GM19023 (cell line): ENCODE measurements at regions not wholly inside any gene's neighbourhood (a gene's known extent, or its start where the extent isn't known, plus 50 kb on each side); places are given as distances from the start of the nearest gene placed in this dataset.

Experiments used
- ATAC-seq: cut with Tn5 transposase; IDR thresholded peaks from one replicate; pipeline ENCODE4 v1.9.1; 2021; ENCODE audit warnings: mild to moderate bottlenecking, moderate library complexity; ENCODE audit not compliant: unreplicated experiment

DNA sequence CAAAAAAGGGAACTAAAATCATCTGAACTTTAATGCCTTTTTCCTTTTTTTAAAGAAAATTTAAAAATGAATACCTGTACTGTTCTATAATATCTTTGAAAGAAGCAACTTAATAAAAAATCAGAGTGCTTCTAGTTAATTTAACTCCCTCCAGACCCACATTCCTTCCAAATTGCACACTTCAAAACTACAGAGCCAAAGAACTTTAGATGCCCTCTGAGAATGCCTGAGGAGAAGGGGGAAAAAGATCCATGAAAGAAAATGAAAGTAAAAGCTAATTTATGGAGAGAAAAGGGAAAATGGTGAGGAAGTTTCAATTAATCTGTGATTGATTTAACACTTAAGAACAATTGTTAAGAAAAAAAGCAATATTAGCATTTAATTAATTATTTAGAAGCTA lies 1141.6 kb downstream of the IGSF11 start:
- ATAC-seq: no peak

DNA sequence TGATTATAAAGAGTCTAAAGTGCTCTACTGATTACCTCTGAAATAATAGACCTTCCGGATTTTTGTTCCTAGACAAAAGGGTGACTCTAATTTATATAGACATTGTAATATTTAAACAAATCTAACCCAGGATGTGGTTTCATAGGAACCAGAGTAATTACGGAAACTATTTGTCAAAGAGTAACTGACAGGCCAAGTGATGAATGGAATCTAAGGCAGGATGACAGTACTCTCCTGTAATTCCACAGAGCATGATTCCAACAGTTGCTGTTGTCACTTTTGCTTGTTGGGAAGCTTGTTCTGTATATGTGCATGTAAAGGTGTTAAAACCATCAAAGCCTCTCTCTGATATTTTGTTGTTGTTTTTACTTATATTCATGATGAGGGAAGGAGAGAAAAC lies 1141.0 kb downstream of the IGSF11 start:
- no peak for ATAC-seq

DNA sequence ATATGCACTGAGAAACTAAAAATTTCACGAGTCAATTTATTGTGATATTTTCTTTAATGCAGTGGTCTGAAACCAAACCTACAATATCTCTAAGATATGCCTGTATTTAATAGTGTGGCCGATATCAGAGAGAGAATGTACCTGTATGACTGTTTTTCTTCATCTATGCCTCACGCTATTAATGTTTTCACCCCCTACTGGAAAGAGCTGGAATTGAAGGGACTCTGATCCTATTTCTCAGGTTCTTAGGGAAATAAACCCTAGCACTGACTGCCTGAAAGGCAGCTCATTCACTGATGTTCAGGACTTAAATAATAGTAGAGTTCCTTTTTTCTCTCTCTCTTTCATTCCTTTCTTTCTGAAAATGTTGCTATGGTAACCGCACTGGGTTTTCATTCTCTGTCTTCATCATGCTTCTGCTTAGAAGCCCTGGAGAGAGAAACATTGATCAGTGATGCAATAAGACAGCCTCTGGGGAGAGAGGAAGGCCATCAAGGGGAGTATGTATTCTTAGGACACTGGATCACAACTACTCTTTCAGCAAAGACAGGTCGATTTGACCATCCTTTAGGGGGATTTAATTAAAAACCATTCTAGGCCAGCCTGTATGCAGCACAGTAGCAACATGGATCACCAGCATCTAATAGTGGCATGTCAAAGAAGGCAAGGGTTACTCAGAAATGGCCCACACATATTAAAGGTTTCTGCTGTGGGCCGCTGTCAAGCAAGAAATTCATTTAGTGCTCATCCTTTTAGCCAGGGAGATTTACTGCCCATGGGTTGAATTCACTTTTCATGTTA lies 1135.7 kb downstream of the IGSF11 start:
- no peak for ATAC-seq

DNA sequence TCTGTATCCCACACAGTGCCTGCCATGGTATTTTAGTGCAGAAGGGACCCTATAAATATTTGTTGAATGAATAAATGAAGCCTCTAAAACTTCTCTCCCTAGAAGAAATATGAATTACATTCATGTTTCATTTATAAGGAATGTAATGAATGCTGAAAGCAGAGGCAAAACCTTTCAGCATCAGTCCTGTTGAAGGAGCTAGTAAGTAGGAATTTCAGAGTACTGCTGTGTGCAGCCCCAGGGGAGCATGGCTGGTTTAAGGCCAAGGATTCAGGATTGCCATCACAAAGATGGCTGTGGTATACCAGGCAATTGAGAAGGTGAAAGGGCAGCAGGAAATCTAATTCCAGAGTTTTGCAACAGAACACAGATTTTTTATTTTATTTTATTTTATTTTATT lies 1131.4 kb downstream of the IGSF11 start:
- ATAC-seq: no peak

DNA sequence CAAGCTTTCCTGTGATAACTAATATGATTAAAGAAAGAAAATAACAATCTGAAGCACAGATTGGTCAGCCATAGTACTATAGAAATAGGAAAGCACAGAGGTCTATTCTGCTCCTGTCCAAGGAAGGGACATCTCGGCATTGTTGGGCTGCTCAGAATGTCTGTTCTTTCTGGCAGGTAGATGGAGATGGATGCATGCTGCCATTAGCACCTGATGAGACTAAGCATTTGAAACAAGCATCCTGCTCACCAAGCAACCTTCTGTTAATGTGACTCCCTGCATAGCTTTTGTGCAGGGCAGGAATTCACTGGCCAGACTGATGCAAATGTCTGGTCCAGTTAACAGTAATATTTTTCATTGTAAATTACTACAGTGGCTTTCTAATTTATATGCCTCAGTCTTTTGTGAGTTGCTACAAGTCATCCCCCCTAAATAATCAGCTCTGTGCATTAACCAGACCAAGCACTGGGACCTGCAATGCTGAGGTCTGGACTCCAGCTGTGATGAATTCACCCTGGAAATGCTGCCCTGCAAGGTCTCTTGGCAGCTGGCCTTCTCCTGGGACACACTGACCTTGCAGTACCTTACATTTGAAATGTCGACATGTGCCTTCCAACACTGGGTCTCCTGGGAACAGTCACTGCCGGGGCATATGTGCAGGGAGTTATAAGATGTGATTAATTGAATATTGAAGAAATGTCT lies 1123.7 kb downstream of the IGSF11 start:
- no peak for ATAC-seq

DNA sequence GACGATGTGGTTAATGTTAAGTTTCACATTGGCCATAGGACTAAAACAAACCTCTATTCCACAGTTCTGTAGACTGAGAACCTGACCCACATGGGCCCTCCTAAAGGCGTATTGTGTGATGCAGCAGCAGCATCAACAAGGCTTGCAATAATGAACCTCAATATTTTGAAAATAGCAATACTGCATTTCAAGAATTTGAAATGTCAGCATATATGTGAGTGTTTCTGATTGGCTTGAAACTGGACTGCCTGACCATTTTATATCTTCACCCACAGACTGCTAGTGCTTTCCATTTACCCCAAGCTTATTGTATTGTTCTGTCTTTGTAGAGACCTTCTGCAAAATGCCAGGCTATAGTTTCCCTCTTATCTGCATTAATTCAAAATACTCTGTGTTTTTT lies 1122.3 kb downstream of the IGSF11 start:
- ATAC-seq: no peak

DNA sequence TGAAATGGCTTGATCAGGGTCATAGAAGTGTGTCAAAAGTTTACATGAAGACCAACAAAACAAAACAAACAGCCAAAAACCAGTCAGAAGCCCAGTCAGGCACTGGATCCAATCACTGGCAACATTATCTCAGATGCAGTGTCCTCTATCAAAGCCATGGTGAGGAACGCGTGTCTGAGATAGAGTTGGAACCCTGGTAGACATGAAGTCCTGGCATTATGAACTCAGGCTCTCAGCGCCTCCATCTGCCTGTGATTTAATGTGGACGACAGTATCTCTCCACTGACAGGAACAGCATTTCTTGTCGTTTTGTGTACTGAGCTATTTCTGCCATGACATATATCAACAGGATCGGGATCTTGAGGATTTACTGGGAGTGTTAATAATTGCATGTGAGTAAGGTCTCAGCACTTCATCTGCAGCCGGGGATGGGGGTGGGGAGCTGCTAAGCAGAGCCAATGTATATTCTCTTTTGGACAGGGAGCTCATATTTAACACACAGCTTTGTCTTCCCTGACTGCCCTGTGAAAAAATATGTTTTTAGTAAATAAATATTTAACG lies 1120.0 kb downstream of the IGSF11 start:
- no peak for ATAC-seq

DNA sequence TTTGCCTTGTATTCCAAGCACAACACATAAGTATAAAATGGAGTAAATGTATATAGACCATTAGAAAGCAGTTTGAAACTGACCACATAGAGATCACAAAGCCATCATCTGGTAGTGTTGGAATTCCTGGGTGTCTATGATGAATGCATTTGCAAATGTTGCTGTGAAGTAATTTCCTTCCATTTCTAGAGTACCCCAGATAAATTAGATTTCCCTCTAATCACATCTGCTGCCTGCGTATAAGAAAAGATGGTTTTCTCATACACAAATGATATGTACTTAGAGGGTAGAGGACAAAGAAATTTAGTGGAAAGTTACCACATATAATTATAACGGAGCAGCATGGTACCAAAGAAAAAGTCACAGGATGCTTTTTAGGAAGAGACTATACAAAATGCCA lies 1117.8 kb downstream of the IGSF11 start:
- no peak for ATAC-seq

DNA sequence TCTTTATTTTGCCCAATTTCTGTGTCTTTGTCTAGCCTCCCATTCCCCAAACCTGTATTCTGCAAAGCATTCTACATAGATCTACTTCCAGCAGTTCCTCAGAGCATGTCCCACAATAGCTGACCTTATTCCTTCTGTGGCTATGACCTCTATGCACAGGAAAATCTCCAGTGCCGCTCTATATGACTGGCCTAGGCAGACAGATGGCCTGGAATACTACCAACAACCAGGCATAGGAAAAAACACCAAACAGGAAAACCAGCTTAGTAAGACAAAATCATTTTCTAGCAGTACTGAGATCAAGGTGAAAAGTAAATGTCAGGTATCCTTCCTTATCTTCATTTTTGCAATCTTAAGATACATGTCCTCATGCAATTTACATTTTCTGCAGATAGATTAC lies 1115.0 kb downstream of the IGSF11 start:
- no peak for ATAC-seq

DNA sequence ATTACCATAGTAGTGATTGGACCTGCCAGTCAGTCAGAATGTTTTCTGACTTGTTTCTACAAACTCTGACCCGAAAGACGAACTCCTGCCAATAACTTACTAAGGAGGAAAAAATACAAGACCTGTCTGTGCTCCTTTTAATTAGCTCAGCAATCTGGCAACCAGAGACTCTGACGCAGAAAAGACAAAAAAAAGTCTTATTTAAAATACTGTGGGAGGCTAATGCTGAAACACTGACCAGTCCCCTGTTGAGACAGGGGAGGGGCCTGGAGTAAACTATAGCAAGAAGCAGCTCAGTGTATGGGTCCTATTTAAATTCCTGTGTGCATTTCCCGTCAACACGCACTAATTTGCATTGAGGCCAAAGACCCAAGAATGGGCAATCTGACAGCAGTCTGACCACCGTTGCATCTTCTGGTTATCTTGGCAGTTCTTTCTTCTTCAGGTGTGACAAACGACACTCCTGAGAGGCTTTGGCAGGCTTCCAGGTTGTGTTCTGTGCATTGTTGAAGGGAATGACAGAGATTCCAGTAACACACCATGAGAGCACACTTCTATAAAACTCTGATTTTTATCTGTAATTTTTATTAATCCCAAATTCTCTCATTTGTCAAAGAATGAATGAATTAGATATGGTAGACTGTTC lies 1114.3 kb downstream of the IGSF11 start:
- ATAC-seq: no peak

DNA sequence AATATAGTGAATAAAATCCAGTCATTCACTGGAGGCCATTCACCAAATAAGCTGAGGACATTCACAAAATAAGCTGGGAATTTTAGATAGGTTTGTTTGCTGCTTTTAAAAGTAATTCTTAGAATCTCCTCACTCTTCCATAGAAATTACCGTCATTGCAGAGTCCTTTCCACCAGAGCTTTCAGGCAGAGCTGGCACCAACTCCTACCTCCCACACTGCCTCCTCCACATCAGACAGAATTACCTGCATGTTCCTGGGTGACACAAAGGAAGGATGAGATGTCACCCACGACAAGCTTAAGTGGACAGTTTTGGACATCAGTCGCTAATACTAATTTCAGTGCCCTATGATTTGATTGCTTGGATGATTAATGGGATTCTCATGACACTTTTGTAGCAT lies 1113.2 kb downstream of the IGSF11 start:
- no peak for ATAC-seq

DNA sequence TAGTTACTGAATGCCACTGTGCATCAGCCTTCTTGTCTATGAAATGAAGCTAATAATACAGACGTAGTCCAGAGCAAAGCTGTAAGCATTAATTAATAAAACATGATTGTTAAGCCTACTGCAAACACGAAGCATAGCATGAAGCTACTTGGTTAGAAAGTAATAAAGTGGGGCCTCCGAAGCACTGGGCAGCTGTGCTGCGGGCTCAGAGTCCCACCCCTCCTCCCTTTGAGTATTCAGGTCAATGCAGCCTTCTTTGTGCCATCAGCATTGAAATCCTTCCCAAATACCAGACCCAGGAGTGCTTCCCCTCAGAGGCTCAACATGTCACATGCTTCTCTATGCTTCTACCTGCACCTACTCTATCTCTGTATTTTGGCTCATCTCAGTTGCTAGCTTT lies 1112.6 kb downstream of the IGSF11 start:
- ATAC-seq: no peak

DNA sequence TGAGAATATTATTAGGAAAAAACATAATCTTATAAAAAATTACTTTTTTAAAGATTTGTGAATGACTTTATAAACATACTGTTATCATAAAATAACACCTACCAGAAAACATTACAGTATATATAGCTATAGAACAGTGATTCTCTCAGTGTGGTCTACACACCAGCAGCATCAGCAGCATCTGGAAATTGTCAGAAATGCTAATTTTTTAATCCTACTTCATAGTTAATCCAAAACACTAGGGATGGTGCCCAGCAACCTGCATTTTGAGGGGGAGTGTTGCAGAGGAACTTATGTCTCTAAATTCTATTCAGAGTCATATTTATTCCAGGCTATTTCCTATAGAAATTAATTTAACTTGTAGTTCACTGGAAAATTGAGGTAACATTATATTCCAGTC lies 1107.8 kb downstream of the IGSF11 start:
- ATAC-seq: no peak

DNA sequence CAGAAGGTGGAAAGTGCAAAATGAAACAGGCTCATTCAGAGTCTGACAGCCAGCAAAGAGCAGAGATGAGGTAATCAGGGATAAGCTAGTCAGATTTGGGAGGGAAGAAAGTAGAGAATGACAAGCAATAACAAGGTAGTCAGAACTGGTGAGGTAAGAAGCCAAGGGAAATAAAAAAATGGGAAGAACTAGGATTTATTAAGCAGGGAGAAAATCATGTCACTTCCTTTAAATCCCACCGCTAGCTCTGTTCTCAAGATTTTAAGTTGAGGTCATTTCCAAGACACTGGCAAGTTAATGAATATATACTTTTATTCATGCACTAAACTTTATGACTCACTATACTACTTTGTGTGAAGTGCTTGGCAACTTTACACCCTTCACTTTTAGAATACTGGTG lies 1106.8 kb downstream of the IGSF11 start:
- ATAC-seq: no peak

DNA sequence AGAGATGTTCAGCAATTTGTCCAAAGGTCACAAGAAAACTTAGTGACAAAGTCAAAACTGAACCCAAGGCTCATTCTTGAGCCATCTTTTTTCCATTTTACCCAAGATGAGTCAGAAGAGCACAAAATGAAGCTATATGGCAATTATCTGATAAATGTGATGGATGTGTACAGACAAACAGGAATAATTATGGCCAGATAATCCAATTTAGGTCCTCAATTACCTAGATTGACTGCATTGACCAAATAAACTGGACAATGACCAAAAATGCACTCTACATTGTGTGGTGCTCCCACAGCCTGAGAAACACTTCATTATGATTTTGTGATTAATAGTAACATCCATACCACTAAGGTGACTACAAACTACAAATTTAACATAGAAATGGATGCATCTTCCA lies 1105.8 kb downstream of the IGSF11 start:
- ATAC-seq: no peak

DNA sequence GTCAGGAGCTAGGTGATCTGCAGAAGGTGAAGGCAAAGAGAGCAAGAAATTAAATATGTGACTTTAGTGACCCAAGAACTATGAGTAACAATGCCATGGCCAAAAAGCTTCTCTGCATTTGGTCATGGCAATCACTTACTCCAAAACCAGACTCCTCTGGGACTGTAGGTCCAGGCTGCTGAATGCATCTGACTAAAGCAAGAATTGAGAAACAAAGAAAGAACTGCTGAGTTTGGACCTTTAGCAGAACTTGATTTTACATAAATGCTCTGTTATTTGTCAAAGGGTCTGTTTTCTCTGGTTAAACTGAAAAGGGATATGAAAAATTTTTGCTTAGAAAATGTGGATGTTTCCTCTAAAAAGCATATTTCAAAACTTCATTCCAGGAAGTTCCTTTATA lies 1102.2 kb downstream of the IGSF11 start:
- ATAC-seq: no peak

DNA sequence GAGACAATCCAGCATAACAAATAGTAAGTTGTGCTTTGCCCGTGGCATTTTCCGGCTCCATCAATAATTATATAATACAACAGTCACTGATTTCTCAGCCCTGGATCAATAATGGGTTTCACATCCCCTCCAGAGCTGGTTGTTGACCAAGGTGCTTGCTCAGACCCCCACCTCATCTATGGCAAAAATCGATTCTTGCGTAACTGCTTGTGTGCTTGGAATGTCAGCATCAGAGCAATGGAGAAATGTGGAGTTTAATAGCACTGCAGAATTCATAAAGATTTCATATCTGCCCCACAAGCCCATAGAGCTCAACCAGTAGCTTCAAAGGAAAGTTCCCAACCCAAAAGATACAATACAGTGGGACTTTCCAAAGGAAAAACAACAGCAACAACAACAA lies 1098.5 kb downstream of the IGSF11 start:
- ATAC-seq: no peak

DNA sequence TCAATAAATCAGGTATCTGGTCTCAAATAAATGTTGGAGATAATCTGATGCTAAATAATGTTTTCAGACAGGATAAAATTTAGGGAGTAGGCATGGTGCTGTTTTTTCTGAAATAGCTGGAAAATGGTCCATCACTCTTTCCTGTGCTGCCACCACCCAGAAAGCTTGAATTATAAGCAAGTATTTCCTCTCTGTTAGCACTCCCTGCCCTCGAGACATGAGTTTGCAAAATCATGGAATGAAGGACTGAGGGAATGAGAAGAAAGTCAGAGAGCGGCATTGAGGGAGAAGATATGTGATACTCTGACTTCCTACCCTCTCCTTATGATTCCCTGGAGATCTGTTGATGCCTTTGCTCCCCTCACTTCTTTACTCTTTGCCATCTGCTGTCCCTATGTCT lies 1095.7 kb downstream of the IGSF11 start:
- no peak for ATAC-seq

DNA sequence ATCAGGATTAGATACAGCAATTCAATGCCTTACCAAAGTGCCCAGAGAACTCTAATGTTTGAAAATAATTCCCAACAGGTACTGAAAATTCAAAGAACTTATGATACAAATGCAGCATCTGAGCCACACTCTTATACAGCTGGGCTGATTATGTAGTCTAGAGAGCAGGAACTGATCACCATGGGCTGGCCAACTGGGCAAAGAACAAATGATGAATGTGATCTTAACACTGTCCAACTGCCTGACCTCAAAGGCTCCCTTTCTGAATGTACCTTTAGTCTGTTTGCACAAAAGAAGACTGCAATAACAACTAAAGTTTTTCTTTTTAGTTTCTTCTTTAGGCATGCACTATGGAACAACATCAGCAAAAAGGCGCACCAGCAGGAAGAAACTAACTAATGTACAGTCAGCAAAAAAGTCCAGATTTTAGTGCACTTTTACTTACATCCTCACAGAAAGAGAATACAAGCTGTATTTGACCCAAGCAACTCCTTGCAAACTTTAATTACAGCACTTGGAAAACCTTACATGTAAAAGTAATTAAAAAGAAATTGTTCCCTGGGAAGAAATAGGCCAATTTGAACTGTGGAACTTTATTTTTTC lies 1095.1 kb downstream of the IGSF11 start:
- no peak for ATAC-seq

DNA sequence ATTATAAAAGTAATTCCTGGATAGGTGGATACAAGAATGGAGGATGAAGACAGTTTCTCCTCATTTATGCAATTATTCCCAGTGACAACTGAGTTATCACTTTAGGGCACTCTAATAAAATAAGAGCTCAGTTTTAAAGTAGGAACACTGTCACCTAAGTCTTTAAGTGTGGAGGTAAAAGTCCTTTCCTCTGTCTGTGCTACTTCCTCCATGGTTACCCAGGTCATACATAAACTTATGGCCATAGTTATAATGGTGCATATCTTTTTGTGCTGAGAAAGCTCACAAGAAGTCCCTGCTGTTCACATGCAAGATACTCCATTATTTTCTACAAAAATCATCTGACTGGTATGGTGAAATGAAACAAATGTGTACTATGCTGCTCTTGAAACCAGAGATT lies 1093.6 kb downstream of the IGSF11 start:
- ATAC-seq: no peak

DNA sequence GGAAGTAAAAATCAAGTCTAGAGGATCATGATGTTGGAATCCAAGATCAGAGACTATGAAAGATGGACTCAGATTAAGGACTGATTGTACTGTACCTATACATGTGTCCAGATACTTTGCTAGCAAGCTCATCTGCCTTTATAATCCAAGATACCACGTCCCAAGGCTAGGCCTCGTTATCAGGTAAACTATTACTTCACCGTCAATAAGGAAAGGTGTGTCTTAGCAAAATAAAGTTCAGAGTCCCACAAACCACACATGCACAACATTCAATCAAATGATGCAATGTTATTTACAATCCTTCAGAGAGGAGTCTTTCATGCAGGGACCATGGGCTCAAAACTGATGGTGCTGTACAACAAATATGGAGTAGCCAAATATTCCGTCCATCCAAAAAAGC lies 1092.9 kb downstream of the IGSF11 start:
- no peak for ATAC-seq
